Glomerular visceral epithelial cell (primary cell): ENCODE measurements at regions not wholly inside any gene's neighbourhood (a gene's known extent, or its start where the extent isn't known, plus 50 kb on each side); places are given as distances from the start of the nearest gene placed in this dataset.

ENCODE experiments used
- DNase-seq: peaks from one replicate; pipeline ENCODE4 v3.0.0-alpha.2; 2016; ENCODE audit errors: extremely low spot score

DNA sequence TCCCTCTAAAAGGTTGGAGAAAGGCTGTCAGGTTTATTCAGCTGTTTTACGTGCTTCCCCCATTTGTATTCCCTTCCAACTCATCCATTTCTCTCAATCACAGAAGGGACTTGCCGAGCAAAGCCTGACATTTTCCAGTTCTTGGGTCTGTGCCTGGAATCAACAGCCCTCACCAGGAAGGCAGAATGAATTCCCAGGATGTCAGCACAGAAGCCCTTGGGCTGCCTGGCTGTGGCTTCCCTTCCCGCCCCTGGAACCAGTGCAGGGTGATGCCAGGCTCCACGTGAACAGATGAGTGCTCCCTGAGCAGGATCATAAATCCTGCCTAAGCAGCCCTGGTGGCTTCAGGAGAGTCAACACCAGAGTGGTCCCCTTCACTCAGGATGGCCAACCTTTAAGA, 86.1 kb upstream of the CD83 start:
- DNase-seq, result no peak

DNA sequence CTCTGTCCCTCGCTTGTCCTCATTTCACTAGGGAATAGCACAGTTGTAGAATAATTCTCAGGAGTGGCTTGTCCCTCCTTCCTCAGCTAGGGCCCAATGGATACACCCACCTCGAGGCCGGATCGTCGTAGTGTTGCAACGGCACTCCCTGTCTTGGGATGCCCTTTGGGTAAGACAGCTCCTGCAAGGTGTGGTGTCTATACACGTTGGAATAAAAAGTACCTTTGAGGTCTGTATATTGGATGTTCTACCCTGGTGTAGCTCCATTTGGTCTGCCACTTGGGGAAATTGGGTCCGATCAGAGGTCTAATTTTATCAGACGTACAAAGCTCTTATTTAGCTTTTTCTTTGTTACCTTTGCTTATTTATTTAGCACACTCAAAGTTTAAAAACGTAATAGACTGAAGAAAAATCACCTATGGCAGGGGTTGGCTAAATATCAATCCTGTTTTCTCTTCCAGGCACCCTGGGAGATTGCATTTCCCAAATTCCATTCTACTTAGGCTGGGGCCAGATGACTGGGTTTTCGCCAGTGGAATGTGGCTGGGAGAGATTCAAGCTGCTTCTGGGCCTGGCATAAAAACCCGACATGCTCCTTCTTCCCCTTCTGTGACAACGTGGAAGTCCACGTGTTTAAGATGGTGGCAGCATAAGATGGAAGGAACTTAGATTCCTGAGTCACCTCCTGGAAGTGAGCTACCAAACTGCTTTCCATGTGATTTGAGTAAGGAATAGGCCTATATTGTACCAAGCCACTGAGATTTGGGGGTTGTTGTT, 82.3 kb upstream of the CD83 start:
- peak; percentile 92 for DNase-seq

GRCh38 chr6:14035874-14036273, 81.7 kb upstream of the CD83 start:
- no peak for DNase-seq

- DNase-seq, result no peak
Observed at GRCh38 chr6:14036911-14037310, 80.7 kb upstream of the CD83 start.

DNA sequence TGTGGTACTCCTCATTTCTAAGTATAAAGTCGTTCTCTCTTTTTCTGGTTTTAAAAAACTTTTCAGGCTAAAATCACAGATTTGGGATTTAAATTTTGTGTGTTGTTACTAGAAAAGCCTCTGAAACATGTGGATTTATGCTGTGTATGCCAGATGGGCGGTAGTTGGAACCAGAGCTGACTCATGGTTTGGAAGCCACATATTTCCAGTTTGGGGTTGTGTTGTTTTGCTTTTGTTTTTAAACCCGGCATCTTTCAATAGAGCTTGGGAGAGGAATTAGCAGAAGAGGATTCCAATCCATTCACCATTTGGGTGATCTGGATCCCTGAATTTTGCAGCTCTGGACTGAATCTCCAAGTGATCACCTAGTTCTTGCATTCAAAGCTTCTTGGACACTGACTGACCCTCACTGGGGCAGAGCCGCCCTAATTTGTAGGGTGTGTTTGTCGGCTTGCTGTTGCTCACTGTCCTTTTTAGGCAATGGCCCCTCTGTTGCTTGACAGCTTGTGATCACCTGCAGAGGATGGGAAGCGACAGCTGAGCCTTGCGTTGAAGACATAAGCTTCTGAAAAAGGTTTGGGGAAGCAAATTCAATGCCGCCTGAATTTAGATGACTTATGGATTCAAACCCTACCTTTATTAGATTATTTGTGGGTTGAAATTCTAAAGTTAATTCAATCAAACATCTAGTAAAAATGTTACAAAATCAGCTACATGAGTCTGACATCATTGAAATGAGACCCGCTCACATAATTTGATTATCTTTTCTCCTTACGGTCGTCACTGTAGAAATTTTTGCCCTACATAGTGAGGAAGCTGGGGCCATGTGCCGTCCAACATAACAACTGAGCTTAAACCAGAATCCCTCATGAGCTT, 79.9 kb upstream of the CD83 start:
- DNase-seq, result peak; percentile 25

DNA sequence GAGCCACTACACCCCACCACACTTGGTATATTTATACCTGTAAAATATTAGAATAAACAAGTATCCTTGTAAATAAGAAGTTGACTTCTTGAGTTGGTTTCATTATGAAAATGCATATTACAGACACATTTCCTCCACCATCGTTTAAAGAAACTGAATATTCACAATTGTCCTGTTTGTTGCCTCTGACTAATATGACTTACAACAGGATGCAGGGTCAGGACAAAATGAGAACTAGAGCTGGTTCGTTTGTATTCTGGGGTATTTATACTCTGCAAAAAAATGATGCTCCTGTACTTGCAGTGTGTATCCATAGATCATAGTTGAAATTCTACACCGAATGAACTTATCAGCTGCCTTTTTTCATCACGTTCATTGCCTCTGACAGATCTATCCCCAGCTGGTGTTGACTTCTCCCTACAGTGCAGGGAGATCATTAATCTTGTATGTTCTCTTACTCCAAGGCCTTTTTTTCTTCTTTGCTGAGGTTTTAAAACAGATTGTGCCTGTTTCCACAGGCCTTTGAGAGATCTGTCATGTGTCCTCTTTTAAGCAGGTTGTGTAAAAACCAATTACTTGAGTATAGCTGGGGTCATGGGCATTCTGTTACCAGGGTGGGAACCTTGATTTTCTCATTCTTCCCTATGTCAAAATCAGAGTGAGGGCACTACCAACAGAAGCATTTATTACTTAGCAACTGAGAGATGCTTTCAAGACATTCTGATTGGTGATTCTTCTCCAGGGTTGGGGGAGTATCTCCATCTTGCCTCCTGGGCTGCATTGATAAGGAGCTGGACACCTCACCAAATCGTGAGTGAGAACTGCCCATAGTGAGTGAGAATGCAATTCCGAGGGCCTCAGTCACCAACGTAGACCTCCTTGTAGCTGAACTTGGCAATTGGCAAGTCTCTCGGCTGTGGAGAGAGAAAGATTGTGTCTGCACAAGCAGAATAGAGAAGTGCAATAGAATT, 78.8 kb upstream of the CD83 start:
- DNase-seq, result no peak

- DNase-seq, result no peak
Observed at GRCh38 chr6:14040042-14040441, 77.5 kb upstream of the CD83 start.

GRCh38 chr6:14046476-14047068, 71.0 kb upstream of the CD83 start:
- DNase-seq, result peak; percentile 64

DNA sequence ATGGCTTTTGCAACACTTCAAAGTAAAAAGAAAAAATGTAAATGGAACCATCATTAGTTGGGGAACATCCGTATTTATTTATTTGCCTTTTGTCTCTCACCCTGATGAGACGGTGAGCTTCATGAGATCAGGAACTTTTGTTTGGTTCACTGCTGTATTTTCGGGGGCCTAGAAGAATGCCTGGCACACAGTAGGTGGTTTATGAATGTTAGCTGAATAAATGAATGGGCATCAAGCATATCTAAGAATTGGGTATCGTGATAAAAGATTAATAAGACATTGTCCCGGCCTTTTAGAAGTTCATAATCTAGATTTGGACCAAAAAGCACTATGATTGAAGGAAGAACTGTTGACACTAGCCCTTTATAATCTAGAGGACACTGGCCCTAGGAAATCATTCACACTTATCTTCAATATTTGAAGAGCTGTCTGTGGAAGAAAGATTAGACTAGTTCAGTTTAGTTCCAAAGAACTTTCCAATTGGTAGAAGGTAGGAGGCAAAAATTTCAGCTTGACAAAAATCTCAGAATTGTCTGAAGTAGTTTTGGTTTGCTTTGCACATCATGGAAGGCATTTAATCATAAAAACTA, 70.3 kb upstream of the CD83 start:
- DNase-seq, result no peak

DNA sequence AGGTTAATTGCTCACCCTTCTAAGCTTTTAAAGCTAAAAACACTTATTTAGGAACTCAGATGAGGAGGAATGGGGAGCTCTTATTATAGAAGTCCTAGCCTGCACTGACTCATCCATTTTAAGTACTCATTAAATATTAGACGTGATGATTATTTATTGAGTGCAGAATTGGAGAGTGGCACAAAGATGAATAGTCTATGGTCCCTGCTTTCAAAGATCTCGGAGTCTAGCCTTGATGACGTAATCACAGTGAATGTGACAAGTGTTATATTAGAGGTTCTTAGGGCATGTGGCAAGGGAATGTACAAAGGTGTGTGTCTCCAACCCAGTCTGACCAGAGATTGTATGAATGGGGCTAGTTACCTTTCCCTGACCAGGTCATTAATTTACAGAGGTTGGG, 68.7 kb upstream of the CD83 start:
- no peak for DNase-seq

GRCh38 chr6:14051355-14051754, 66.2 kb upstream of the CD83 start:
- no peak for DNase-seq

DNA sequence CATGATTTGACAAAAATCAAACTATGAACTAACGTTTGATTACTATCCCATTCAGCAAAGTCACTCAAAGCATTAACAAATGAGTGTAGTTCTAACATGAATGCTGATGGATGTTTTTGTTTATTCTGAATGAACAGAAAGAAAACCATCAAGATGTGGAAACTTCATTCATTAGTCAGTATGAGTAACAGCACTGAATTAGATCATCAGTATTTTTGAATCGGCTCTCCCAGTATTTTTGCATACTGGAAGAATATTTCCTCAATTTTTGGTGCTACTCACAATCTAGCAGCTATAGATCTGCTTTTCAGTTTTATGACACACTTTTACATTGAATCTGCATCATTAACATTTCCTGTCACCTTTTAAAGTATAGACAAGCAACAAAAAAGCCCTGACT, 63.8 kb upstream of the CD83 start:
- no peak for DNase-seq

DNA sequence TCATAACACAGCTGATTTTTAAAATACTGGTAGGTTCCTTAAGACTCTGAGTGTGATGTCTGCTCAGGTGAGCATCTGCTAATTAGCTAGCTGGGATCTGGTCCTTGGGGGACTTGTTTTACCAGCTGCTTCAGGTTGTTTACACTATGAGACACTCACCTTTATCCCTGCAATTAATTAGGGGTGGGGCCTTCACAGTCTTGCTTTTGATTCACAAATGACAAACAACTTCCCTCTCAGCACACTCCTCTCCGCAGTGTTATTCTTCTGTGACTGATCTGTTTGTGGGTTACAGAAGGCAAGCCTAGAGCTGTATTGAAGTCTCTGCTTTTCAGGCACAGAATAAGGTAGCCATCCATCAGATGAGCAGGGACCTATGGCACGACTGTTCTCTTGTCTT, 62.0 kb upstream of the CD83 start:
- DNase-seq, result no peak

DNA sequence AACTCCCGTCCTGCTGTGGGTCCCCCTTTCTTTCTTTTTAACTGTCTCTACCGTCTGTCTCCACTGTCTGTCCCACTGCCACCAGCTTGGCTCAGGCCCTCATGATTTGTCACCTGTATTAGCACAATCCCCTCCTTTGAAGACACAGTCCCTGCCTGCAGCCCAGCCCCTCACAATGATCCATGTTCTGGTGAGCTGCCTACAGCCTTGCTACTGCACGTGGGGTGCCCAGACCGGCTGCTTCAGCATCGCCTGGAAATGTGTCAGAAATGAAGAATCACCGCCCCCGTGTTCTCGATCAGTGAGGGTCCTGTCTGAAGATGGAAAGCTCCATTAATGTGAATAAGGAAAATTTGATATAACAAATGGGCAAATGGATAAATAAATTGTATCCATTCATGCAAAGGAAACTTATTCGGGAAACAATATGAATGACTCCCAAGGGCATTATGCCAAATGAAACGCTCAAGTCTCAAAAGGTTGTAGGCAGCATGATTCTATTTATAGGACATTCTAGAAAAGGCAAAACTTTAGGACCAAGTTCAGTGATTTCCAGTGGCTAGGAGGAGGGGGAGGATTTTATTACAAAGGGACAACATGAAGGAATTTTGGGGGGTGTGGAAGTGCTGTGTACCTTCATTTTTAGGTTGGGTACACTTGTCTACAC, 59.4 kb upstream of the CD83 start:
- no peak for DNase-seq

DNA sequence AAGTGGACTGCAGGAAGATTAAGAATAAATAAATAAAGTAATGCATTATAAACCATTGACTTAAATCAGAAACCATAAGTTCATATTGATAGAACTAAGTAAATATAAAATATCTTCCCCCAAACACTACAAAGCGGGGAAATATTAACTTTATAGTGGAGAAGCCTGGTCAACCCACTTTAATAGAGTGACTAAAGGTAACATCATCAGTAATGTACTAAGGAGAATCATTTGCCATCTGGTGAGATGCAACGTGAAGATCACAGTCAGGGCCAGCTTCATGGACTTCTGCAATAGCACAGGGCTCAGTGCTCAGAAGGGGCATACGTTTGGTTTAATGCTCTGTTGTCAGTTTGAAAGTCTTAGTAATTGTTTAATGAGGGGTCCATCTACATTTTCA, 58.8 kb upstream of the CD83 start:
- no peak for DNase-seq

DNA sequence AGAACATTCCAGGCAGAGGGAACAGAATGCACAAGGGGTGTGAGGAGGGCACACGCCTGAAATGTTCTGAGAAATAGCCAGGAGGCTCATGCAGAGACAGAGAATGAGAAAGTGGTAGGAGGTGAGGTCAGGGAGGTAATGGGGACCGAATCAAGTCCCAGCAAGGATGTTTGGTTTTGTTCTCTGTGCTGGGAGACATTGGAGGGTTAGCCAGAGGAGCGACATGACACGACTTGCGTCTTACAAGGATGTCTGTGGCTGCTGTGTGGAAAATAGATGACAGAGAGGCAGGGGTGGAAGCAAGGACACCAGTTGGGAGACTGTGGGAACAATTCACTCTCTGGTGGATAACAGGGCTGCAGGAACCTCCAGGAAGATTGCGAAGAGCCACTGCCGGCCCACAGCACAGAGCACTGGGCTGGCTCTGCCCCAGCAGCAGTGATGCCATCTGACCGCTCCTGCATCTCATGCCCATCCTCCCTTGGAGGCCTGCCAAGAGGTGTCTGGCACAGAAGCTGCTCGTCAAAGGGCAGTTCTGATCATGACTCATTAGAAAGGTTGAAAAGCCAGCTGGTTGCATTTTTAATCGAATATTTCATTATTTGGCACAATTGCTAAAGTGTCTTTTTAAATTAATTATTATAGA, 57.7 kb upstream of the CD83 start:
- peak; percentile 88 for DNase-seq

DNA sequence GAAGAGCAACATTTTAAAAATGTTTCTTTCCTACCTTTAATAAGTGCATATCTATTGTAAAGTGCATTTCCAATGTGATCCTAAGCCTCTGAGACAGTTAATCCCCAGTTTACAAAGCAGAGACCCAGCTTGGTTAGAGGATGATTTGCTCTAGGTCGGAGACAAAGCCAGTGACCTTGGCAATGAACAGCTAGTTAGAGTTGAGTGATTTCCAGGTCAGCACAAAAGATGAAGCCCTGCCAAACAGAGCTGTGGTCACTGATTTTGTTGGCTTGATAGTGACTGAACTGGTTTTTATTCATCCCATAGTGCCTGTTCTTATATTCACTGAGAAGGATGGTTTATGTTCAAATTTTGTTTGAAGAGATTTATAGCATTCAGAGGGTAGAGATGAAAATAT, 56.6 kb upstream of the CD83 start:
- DNase-seq, result no peak

DNA sequence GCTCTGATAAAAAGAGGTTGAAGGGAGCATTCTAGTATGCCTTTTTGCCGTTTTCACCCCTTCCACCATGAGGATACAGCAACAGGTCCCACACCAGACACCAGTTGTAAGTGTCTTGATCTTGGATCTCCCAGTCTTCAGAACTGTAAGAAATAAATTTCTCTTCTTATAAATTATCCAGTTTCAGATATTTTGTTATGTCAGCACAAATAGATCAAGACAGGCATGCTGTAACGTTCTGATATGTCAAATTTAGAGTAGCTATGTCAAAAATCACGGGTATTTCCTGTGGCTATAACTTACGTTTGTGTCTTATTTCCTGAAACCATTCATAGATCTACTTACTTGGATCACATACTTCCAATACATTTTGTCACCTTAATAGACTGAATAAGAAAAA, 55.9 kb upstream of the CD83 start:
- DNase-seq, result no peak

GRCh38 chr6:14062345-14063029, 55.1 kb upstream of the CD83 start:
- no peak for DNase-seq

GRCh38 chr6:14063756-14064155, 53.8 kb upstream of the CD83 start:
- no peak for DNase-seq
